Neural crest cell (in vitro differentiated cells): ENCODE measurements at regions not wholly inside any gene's neighbourhood (a gene's known extent, or its start where the extent isn't known, plus 50 kb on each side); places are given as distances from the start of the nearest gene placed in this dataset.
A peak's percentile ranks its signal among the peaks of the same experiment; 100 is the strongest.
"Not testable (repeated sequence)": the region's sequence is repeated elsewhere in the genome, so short reads cannot be mapped to it uniquely, and the experiment has no call there.

Source experiments
- DNase-seq: peaks from one replicate; pipeline ENCODE4 v3.0.0; 2021; ENCODE audit warnings: low read depth, mixed read lengths, low spot score
- H3K27ac Mint-ChIP-seq: one replicate; pipeline ENCODE4 v1.8.0; 2021; ENCODE audit warnings: mild to moderate bottlenecking, mixed read lengths; ENCODE audit not compliant: unreplicated experiment
- H3K27me3 Mint-ChIP-seq: 2 replicates; pipeline ENCODE4 v1.8.0; 2021; ENCODE audit warnings: low read depth, mild to moderate bottlenecking, mixed read lengths
- H3K36me3 Mint-ChIP-seq: 2 replicates; pipeline ENCODE4 v1.8.0; 2021; ENCODE audit warnings: low read depth, mild to moderate bottlenecking, mixed read lengths
- H3K4me1 Mint-ChIP-seq: 2 replicates; pipeline ENCODE4 v1.8.0; 2021; ENCODE audit warnings: mixed read lengths
- H3K4me3 Mint-ChIP-seq: one replicate; pipeline ENCODE4 v1.8.0; 2021; ENCODE audit warnings: mild to moderate bottlenecking, mixed read lengths
- H3K9me3 Mint-ChIP-seq: 2 replicates; pipeline ENCODE4 v1.8.0; 2021; ENCODE audit warnings: mixed read lengths
- TF ChIP-seq, protein P1 (sequence below): fragments of 200-600 bp; sonication (generic); conservative IDR thresholded peaks from 2 replicates; pipeline ENCODE4 v1.5.0; 2021; ENCODE audit warnings: antibody characterized with exemption, mild to moderate bottlenecking

DNA sequence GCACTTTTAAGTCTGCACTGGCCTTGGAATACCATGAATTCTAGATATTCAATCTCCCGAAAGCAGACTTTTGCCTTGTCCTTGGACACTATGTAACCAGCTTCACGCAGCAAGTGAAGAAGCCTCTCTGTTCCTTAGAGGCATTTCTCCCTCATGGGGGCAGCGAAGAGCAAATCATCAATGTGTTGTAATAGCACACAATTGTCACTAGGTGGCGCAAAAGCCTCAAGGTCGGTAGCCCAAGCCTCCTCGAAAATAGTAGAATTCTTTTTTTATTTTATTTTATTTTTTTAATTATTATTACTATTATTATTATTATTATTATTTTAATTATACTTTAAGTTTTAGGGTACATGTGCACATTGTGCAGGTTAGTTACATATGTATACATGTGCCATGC is 100.8 kb downstream of the ALG10 start:
- not testable (repeated sequence) for H3K4me1 Mint-ChIP-seq, H3K27ac Mint-ChIP-seq, H3K27me3 Mint-ChIP-seq, H3K9me3 Mint-ChIP-seq, H3K4me3 Mint-ChIP-seq, H3K36me3 Mint-ChIP-seq
- TF ChIP-seq, protein P1, sequence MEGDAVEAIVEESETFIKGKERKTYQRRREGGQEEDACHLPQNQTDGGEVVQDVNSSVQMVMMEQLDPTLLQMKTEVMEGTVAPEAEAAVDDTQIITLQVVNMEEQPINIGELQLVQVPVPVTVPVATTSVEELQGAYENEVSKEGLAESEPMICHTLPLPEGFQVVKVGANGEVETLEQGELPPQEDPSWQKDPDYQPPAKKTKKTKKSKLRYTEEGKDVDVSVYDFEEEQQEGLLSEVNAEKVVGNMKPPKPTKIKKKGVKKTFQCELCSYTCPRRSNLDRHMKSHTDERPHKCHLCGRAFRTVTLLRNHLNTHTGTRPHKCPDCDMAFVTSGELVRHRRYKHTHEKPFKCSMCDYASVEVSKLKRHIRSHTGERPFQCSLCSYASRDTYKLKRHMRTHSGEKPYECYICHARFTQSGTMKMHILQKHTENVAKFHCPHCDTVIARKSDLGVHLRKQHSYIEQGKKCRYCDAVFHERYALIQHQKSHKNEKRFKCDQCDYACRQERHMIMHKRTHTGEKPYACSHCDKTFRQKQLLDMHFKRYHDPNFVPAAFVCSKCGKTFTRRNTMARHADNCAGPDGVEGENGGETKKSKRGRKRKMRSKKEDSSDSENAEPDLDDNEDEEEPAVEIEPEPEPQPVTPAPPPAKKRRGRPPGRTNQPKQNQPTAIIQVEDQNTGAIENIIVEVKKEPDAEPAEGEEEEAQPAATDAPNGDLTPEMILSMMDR, result peak; percentile 73
- DNase-seq, result peak; percentile 9

- Mint-ChIP-seq H3K9me3 (peaks cover 13% of the 10 kb centered on the region), H3K27ac (no peak overlapping the region), H3K27me3 (no peaks in the 10 kb centered on the region), H3K4me1 (no peaks in the 10 kb centered on the region), H3K36me3 (peaks cover 4% of the 10 kb centered on the region), H3K4me3 (no peak overlapping the region)
- no peak for DNase-seq
- TF ChIP-seq, protein P1, result no peak
These were observed 102.3 kb downstream of the ALG10 start for GRCh38 chr12:34124608-34125007.

GRCh38 chr12:34126239-34126641 is 103.9 kb downstream of the ALG10 start:
- H3K9me3 Mint-ChIP-seq, result peaks cover 19% of the 10 kb centered on the region
- H3K4me3 Mint-ChIP-seq, result no peak overlapping the region
- TF ChIP-seq, protein P1, result no peak
- H3K36me3 Mint-ChIP-seq, result peaks cover 4% of the 10 kb centered on the region
- no peaks in the 10 kb centered on the region for H3K4me1 Mint-ChIP-seq
- H3K27ac Mint-ChIP-seq, result no peak overlapping the region
- no peaks in the 10 kb centered on the region for H3K27me3 Mint-ChIP-seq
- DNase-seq, result no peak

GRCh38 chr12:34126805-34127204 is 104.5 kb downstream of the ALG10 start:
- H3K9me3 Mint-ChIP-seq, result peaks cover 22% of the 10 kb centered on the region
- H3K27me3 Mint-ChIP-seq, result no peaks in the 10 kb centered on the region
- H3K27ac Mint-ChIP-seq, result peak overlapping the region; percentile 19
- H3K36me3 Mint-ChIP-seq, result peaks cover 6% of the 10 kb centered on the region
- H3K4me3 Mint-ChIP-seq, result no peak overlapping the region
- TF ChIP-seq, protein P1, result no peak
- no peak for DNase-seq
- no peaks in the 10 kb centered on the region for H3K4me1 Mint-ChIP-seq

DNA sequence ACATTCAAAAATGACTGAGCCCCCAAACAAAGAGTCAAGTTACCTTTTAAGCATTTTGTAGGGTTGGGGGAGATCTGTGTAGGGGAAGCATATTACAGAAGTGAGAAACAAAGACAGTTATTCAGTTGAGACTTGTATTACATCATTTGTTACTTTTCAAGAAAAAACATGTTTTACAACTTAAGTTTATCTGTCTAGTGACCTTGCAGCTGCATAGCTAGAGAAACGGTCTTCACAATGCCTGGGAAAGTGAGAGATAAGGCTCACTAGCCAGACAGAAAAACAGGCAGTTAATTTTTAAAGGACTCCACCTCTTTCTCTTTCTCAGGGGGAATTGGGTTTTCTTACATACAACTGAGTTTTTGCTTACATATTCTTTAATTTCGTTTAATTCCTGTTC is 105.1 kb downstream of the ALG10 start:
- H3K4me1 Mint-ChIP-seq, DNase-seq, H3K27ac Mint-ChIP-seq, H3K36me3 Mint-ChIP-seq, H3K4me3 Mint-ChIP-seq, H3K27me3 Mint-ChIP-seq: not testable (repeated sequence)
- H3K9me3 Mint-ChIP-seq, result peaks cover 26% of the 10 kb centered on the region

GRCh38 chr12:34142430-34142829 is 120.1 kb downstream of the ALG10 start:
- Mint-ChIP-seq H3K4me3 (no peak overlapping the region), H3K27me3 (no peaks in the 10 kb centered on the region), H3K36me3 (peaks cover 3% of the 10 kb centered on the region)

More at GRCh38 chr12:34142430-34142829, 120.1 kb downstream of the ALG10 start:
- DNase-seq, result no peak
- Mint-ChIP-seq H3K27ac (no peak overlapping the region), H3K9me3 (peaks cover 7% of the 10 kb centered on the region), H3K4me1 (no peaks in the 10 kb centered on the region)
- TF ChIP-seq, protein P1, result no peak
